Uterus (tissue), 3 donors: ENCODE measurements at regions not wholly inside any gene's neighbourhood (a gene's known extent, or its start where the extent isn't known, plus 50 kb on each side); places are given as distances from the start of the nearest gene placed in this dataset.
"Not testable (repeated sequence)": the region's sequence is repeated elsewhere in the genome, so short reads cannot be mapped to it uniquely, and the experiment has no call there.

Source experiments
- DNase-seq, 2 donors: peaks; one replicate each; pipeline ENCODE4 v3.0.0-alpha.2; 2019 to 2020
- H3K27ac ChIP-seq, 2 donors: fragments of 200-600 bp; sonication (generic); 1 replicate in 1 of 2; 2 replicates in 1 of 2; pipeline ENCODE4 v1.5.1; 2016 to 2018
- H3K27me3 ChIP-seq, 2 donors: fragments of 200-600 bp; sonication (generic); one replicate each; pipeline ENCODE4 v1.5.1; 2018 to 2019; ENCODE audit warnings: control low read depth in 1 of 2
- H3K36me3 ChIP-seq, 2 donors: fragments of 200-600 bp; sonication (generic); one replicate each; pipeline ENCODE4 v1.5.1; 2019; ENCODE audit warnings: control low read depth in 1 of 2
- H3K4me1 ChIP-seq, 2 donors: fragments of 200-600 bp; sonication (generic); one replicate each; pipeline ENCODE4 v1.5.1; 2018 to 2019; ENCODE audit warnings: control low read depth in 1 of 2
- H3K4me3 ChIP-seq, 2 donors: fragments of 200-600 bp; sonication (generic); 1 replicate in 1 of 2; 2 replicates in 1 of 2; pipeline ENCODE4 v1.5.1; 2018 to 2019; ENCODE audit warnings: mild to moderate bottlenecking in 1 of 2
- H3K9me3 ChIP-seq, 2 donors: fragments of 200-600 bp; sonication (generic); one replicate each; pipeline ENCODE4 v1.5.1; 2019; ENCODE audit warnings: control low read depth in 1 of 2
- CTCF ChIP-seq, 4 experiments: fragments of 200-600 bp in 2 of 4; fragments of 450-650 bp in 2 of 4; sonication (generic) in 2 of 4; IDR thresholded peaks; one replicate each; pipeline ENCODE4 v1.5.1; 2016 to 2019; ENCODE audit warnings: antibody characterized with exemption in 4 of 4, mild to moderate bottlenecking in 2 of 4, moderate library complexity in 1 of 4
- POLR2A ChIP-seq, 2 donors: fragments of 450-650 bp; IDR thresholded peaks; one replicate each; pipeline ENCODE4 v1.6.1; 2016; ENCODE audit warnings: antibody characterized with exemption in 2 of 2, mild to moderate bottlenecking in 1 of 2, moderate library complexity in 1 of 2
- intact Hi-C: fragments of 100-400 bp; cut with DNase I; formaldehyde crosslinking; loops from one replicate; pipeline ENCODE4 v1.15.1; 2023; ENCODE audit warnings: low total_unique reads
- donor health status: DM: yes; HTN: yes; CAD: no.

- intact Hi-C loops: no loop called here
- no peaks in the 10 kb centered on the region for H3K4me1 ChIP-seq
Measured at GRCh38 chr4:31021008-31021407, 300.8 kb downstream of the PCDH7 start.

GRCh38 chr4:31022702-31023101 lies 302.5 kb downstream of the PCDH7 start:
- no peaks in the 10 kb centered on the region for H3K27me3 ChIP-seq
- H3K4me1 ChIP-seq: no peaks in the 10 kb centered on the region
- DNase-seq: no peak
- no peaks in the 10 kb centered on the region for H3K36me3 ChIP-seq
- H3K9me3 ChIP-seq: no peaks in the 10 kb centered on the region
- TF ChIP-seq CTCF (IDR thresholded peaks at IDR 0.05) (no peak), POLR2A (IDR thresholded peaks at IDR 0.05) (no peak)
- H3K27ac ChIP-seq: no peak overlapping the region
- no peak overlapping the region for H3K4me3 ChIP-seq
- intact Hi-C loops: no loop called here

More at GRCh38 chr4:31021008-31021407, 300.8 kb downstream of the PCDH7 start:
- H3K36me3 ChIP-seq: no peaks in the 10 kb centered on the region
- H3K27ac ChIP-seq: no peak overlapping the region
- TF ChIP-seq POLR2A (IDR thresholded peaks at IDR 0.05) (no peak), CTCF (IDR thresholded peaks at IDR 0.05) (no peak)
- DNase-seq: no peak
- no peaks in the 10 kb centered on the region for H3K9me3 ChIP-seq
- H3K4me3 ChIP-seq: no peak overlapping the region
- no peaks in the 10 kb centered on the region for H3K27me3 ChIP-seq

- no peak for DNase-seq
- no peak for TF ChIP-seq POLR2A (IDR thresholded peaks at IDR 0.05)
- no peak for TF ChIP-seq CTCF (IDR thresholded peaks at IDR 0.05)
- no peaks in the 10 kb centered on the region for H3K27me3 ChIP-seq
- H3K36me3 ChIP-seq: no peaks in the 10 kb centered on the region
- no peak overlapping the region for H3K4me3 ChIP-seq
- H3K27ac ChIP-seq: no peak overlapping the region
- H3K9me3 ChIP-seq: no peaks in the 10 kb centered on the region
- intact Hi-C loops: no loop called here
- H3K4me1 ChIP-seq: no peaks in the 10 kb centered on the region
Measured at GRCh38 chr4:31023109-31023508, 302.9 kb downstream of the PCDH7 start.

GRCh38 chr4:31023742-31024141 lies 303.6 kb downstream of the PCDH7 start:
- TF ChIP-seq POLR2A (IDR thresholded peaks at IDR 0.05): no peak
- TF ChIP-seq CTCF (IDR thresholded peaks at IDR 0.05): no peak

GRCh38 chr4:31024781-31025180 lies 304.6 kb downstream of the PCDH7 start:
- H3K4me1 ChIP-seq, H3K9me3 ChIP-seq, DNase-seq, intact Hi-C loops, H3K4me3 ChIP-seq, H3K27me3 ChIP-seq, H3K27ac ChIP-seq, H3K36me3 ChIP-seq: not testable (repeated sequence)

More at GRCh38 chr4:31023742-31024141, 303.6 kb downstream of the PCDH7 start:
- no peak for DNase-seq
- Histone ChIP-seq H3K27me3 (no peaks in the 10 kb centered on the region), H3K4me1 (no peaks in the 10 kb centered on the region), H3K9me3 (no peaks in the 10 kb centered on the region), H3K4me3 (no peak overlapping the region), H3K36me3 (no peaks in the 10 kb centered on the region), H3K27ac (no peak overlapping the region)
- intact Hi-C loops: no loop called here

- no peak overlapping the region for H3K27ac ChIP-seq
Measured at GRCh38 chr4:31026256-31026655, 306.1 kb downstream of the PCDH7 start.

More at GRCh38 chr4:31026256-31026655, 306.1 kb downstream of the PCDH7 start:
- TF ChIP-seq CTCF (IDR thresholded peaks at IDR 0.05) (no peak), POLR2A (IDR thresholded peaks at IDR 0.05) (no peak)
- no peaks in the 10 kb centered on the region for H3K36me3 ChIP-seq
- H3K9me3 ChIP-seq: no peaks in the 10 kb centered on the region
- no peak overlapping the region for H3K4me3 ChIP-seq
- no peak for DNase-seq
- no peaks in the 10 kb centered on the region for H3K4me1 ChIP-seq
- no peaks in the 10 kb centered on the region for H3K27me3 ChIP-seq
- intact Hi-C loops: no loop called here
